Peyer's patch (tissue), 4 donors: ENCODE measurements at regions not wholly inside any gene's neighbourhood (a gene's known extent, or its start where the extent isn't known, plus 50 kb on each side); places are given as distances from the start of the nearest gene placed in this dataset.

ENCODE experiments used
- DNase-seq, 3 donors: peaks; one replicate each; pipeline ENCODE4 v3.0.0-alpha.2; 2017 to 2019
- H3K27ac ChIP-seq, 4 donors: fragments of 200-600 bp; sonication (generic); one replicate each; pipeline ENCODE4 v1.5.1; 2016 to 2019
- H3K27me3 ChIP-seq, 2 donors: fragments of 200-600 bp; sonication (generic); one replicate each; pipeline ENCODE4 v1.5.1; 2019
- H3K36me3 ChIP-seq, 3 donors: fragments of 200-600 bp; sonication (generic); one replicate each; pipeline ENCODE4 v1.5.1; 2016 to 2019
- H3K4me1 ChIP-seq, 4 donors: fragments of 200-600 bp; sonication (generic); one replicate each; pipeline ENCODE4 v1.5.1; 2016 to 2019
- H3K4me3 ChIP-seq, 4 donors: fragments of 200-600 bp; sonication (generic); 1 replicate in 3 of 4; 2 replicates in 1 of 4; pipeline ENCODE4 v1.5.1; 2016 to 2019; ENCODE audit warnings: mild to moderate bottlenecking in 1 of 4
- H3K9me3 ChIP-seq, 4 donors: fragments of 200-600 bp; sonication (generic); one replicate each; pipeline ENCODE4 v1.5.1; 2016 to 2019; ENCODE audit warnings: mild to moderate bottlenecking in 1 of 4
- CTCF ChIP-seq, 6 experiments: fragments of 450-650 bp in 4 of 6; fragments of 200-600 bp in 2 of 6; sonication (generic) in 1 of 6; IDR thresholded peaks; one replicate each; pipeline ENCODE4 v1.5.1; 2017 to 2019; ENCODE audit warnings: antibody characterized with exemption in 6 of 6, mild to moderate bottlenecking in 3 of 6, moderate library complexity in 1 of 6
- POLR2A ChIP-seq, 2 donors: fragments of 450-650 bp; IDR thresholded peaks; one replicate each; pipeline ENCODE4 v1.5.1; 2017; ENCODE audit warnings: antibody characterized with exemption in 2 of 2, mild to moderate bottlenecking in 2 of 2, moderate library complexity in 2 of 2

GRCh38 chr14:39763402-39763890, 331.2 kb upstream of the FBXO33 start:
- Histone ChIP-seq H3K4me1 (no peaks in the 10 kb centered on the region), H3K4me3 (no peak overlapping the region), H3K27me3 (no peaks in the 10 kb centered on the region), H3K36me3 (no peaks in the 10 kb centered on the region), H3K9me3 (no peaks in the 10 kb centered on the region), H3K27ac (no peak overlapping the region)
- no peak for DNase-seq
- TF ChIP-seq POLR2A (IDR thresholded peaks at IDR 0.05) (no peak), CTCF (IDR thresholded peaks at IDR 0.05) (no peak)

GRCh38 chr14:39762576-39763401, 330.6 kb upstream of the FBXO33 start:
- Histone ChIP-seq H3K27ac (no peak overlapping the region), H3K36me3 (no peaks in the 10 kb centered on the region), H3K27me3 (no peaks in the 10 kb centered on the region), H3K4me3 (no peak overlapping the region), H3K9me3 (no peaks in the 10 kb centered on the region), H3K4me1 (no peaks in the 10 kb centered on the region)
- no peak for DNase-seq
- TF ChIP-seq POLR2A (IDR thresholded peaks at IDR 0.05): no peak
- TF ChIP-seq CTCF (IDR thresholded peaks at IDR 0.05): no peak

DNA sequence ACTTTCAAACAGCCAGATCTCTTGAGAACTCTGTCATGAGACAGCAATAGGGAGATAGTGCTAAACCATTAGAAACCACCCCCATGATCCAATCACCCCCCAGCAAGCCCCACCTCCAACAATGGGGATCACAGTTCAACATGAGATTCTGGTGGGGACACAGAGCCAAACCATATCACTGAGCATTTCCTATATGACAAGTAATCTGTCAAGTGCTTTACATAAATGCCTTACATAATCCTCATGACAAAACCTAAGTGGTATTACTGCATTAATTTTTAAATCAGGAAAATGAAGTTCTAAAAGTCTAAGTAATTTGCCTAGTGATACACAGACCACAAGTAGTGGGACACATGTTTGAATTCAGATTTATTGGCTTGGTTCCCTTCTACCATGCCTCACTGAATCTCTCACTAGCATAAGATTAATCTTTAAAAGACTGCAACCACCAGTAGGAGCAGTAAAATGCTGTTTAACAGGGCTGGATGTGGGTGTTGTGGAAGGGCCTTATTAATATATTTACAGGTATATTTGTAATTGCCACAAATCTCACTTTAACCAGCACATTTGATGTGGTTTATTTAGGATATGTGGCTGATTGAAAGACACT, 323.1 kb upstream of the FBXO33 start:
- H3K9me3 ChIP-seq: no peaks in the 10 kb centered on the region
- TF ChIP-seq POLR2A (IDR thresholded peaks at IDR 0.05): no peak
- no peak for DNase-seq
- no peak overlapping the region for H3K4me3 ChIP-seq
- H3K4me1 ChIP-seq: no peaks in the 10 kb centered on the region
- no peaks in the 10 kb centered on the region for H3K27me3 ChIP-seq
- no peaks in the 10 kb centered on the region for H3K36me3 ChIP-seq
- no peak overlapping the region for H3K27ac ChIP-seq

GRCh38 chr14:39740454-39740853, 308.2 kb upstream of the FBXO33 start:
- Histone ChIP-seq H3K27ac (no peak overlapping the region), H3K4me1 (no peaks in the 10 kb centered on the region), H3K9me3 (no peaks in the 10 kb centered on the region), H3K4me3 (no peak overlapping the region), H3K27me3 (no peaks in the 10 kb centered on the region), H3K36me3 (no peaks in the 10 kb centered on the region)
- no peak for DNase-seq
- TF ChIP-seq POLR2A (IDR thresholded peaks at IDR 0.05) (no peak), CTCF (IDR thresholded peaks at IDR 0.05) (no peak)

DNA sequence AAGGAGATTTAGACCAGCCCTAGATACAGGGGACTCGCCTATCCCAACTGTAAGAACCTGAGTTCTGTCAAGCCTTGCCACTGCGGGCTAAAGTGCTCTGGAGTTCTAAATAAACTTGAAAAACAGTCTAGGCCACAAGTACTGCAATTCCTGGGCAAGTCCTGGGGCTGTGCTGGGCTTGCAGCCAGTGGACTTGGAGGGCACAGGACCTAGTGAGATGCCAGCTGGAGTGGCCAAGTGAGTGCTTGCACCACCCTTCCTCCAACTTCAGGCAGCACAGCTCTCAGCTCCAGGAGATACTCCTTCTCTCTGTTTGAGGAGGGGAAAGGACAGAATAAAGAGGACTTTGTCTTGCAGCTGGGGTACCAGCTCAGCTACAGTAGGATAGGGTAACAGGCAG, 307.6 kb upstream of the FBXO33 start:
- no peaks in the 10 kb centered on the region for H3K36me3 ChIP-seq
- H3K9me3 ChIP-seq: no peaks in the 10 kb centered on the region
- no peak for DNase-seq

More for the DNA sequence above, 307.6 kb upstream of the FBXO33 start:
- Histone ChIP-seq H3K27ac (no peak overlapping the region), H3K4me3 (no peak overlapping the region), H3K4me1 (no peaks in the 10 kb centered on the region), H3K27me3 (no peaks in the 10 kb centered on the region)
- TF ChIP-seq POLR2A (IDR thresholded peaks at IDR 0.05) (no peak), CTCF (IDR thresholded peaks at IDR 0.05) (no peak)
